ENCODE measurements at regions not wholly inside any gene's neighbourhood (a gene's known extent, or its start where the extent isn't known, plus 50 kb on each side); places are given as distances from the start of the nearest gene placed in this dataset.

GRCh38 chr4:52311464-52312125, 260.5 kb downstream of the SPATA18 start:
- no peak overlapping the region for H3K27ac ChIP-seq (ENCODE audit: low read depth in 1 of 2, low read length in 2 of 2)
- 74% methylated on average over 2 of the region's 2 CpGs for WGBS
- no peak for DNase-seq (ENCODE audit: low spot score)
- peaks cover 0 to 2% (median 0%) of the 10 kb centered on the region in 4 donors for H3K9me3 ChIP-seq (ENCODE audit: control insufficient read depth in 4 of 4, low read length in 3 of 4)
- no peaks in the 10 kb centered on the region for H3K36me3 ChIP-seq (ENCODE audit: control insufficient read depth in 4 of 4, insufficient read depth in 3 of 4, low read depth in 1 of 4, low read length in 3 of 4)
- TF ChIP-seq ATF3 (IDR thresholded peaks at IDR 0.05) (no peak), CTCF (IDR thresholded peaks at IDR 0.05; ENCODE audit: low read depth, low read length, missing input control) (no peak), FOXA2 (IDR thresholded peaks at IDR 0.05) (no peak)
- H3K9ac ChIP-seq (ENCODE audit: low read depth in 1 of 2, low read length in 2 of 2): no peak overlapping the region
- H3K27me3 ChIP-seq (ENCODE audit: control insufficient read depth in 4 of 4, insufficient read depth in 4 of 4, low read length in 3 of 4): peaks cover 0 to 4% (median 0%) of the 10 kb centered on the region in 4 donors
- no peak overlapping the region for H3K4me3 ChIP-seq (ENCODE audit: low read depth in 1 of 3, low read length in 3 of 3)
- H3K4me1 ChIP-seq (ENCODE audit: control insufficient read depth in 4 of 4, insufficient read depth in 4 of 4, low read length in 3 of 4): no peaks in the 10 kb centered on the region

- no peak for DNase-seq (ENCODE audit: low spot score)
- H3K27me3 ChIP-seq (ENCODE audit: control insufficient read depth in 4 of 4, insufficient read depth in 4 of 4, low read length in 3 of 4): peaks cover 0 to 4% (median 0%) of the 10 kb centered on the region in 4 donors
- peaks cover 0 to 2% (median 0%) of the 10 kb centered on the region in 4 donors for H3K9me3 ChIP-seq (ENCODE audit: control insufficient read depth in 4 of 4, low read length in 3 of 4)
- no peak overlapping the region for H3K4me3 ChIP-seq (ENCODE audit: low read depth in 1 of 3, low read length in 3 of 3)
- TF ChIP-seq MAX (IDR thresholded peaks at IDR 0.05) (no peak), HNF4G (IDR thresholded peaks at IDR 0.05) (no peak), TAF1 (conservative IDR thresholded peaks at IDR 0.05) (no peak)
- H3K36me3 ChIP-seq (ENCODE audit: control insufficient read depth in 4 of 4, insufficient read depth in 3 of 4, low read depth in 1 of 4, low read length in 3 of 4): no peaks in the 10 kb centered on the region
- 64% methylated on average over 2 of the region's 2 CpGs for WGBS
- H3K9ac ChIP-seq (ENCODE audit: low read depth in 1 of 2, low read length in 2 of 2): no peak overlapping the region
- no peak overlapping the region for H3K27ac ChIP-seq (ENCODE audit: low read depth in 1 of 2, low read length in 2 of 2)
- H3K4me1 ChIP-seq (ENCODE audit: control insufficient read depth in 4 of 4, insufficient read depth in 4 of 4, low read length in 3 of 4): no peaks in the 10 kb centered on the region
Measured at GRCh38 chr4:52312722-52313121, 261.6 kb downstream of the SPATA18 start.

- Histone ChIP-seq H3K9ac (ENCODE audit: low read depth in 1 of 2, low read length in 2 of 2) (no peak overlapping the region), H3K9me3 (ENCODE audit: control insufficient read depth in 4 of 4, low read length in 3 of 4) (no peaks in the 10 kb centered on the region), H3K27me3 (ENCODE audit: control insufficient read depth in 4 of 4, insufficient read depth in 4 of 4, low read length in 3 of 4) (peaks cover 0 to 2% (median 0%) of the 10 kb centered on the region in 4 donors), H3K36me3 (ENCODE audit: control insufficient read depth in 4 of 4, insufficient read depth in 3 of 4, low read depth in 1 of 4, low read length in 3 of 4) (no peaks in the 10 kb centered on the region), H3K4me1 (ENCODE audit: control insufficient read depth in 4 of 4, insufficient read depth in 4 of 4, low read length in 3 of 4) (no peaks in the 10 kb centered on the region), H3K4me3 (ENCODE audit: low read depth in 1 of 3, low read length in 3 of 3) (no peak overlapping the region), H3K27ac (ENCODE audit: low read depth in 1 of 2, low read length in 2 of 2) (no peak overlapping the region)
- DNase-seq (ENCODE audit: low spot score): no peak
- 33% methylated on average over 3 of the region's 3 CpGs for WGBS
- TF ChIP-seq SP1 (IDR thresholded peaks at IDR 0.05) (no peak), RAD21 (IDR thresholded peaks at IDR 0.05) (no peak), FOXA1 (IDR thresholded peaks at IDR 0.05) (no peak), EGR1 (IDR thresholded peaks at IDR 0.05; ENCODE audit: low read depth in 2 of 2) (no peak), HNF4A (conservative IDR thresholded peaks at IDR 0.05) (no peak)
Measured at GRCh38 chr4:52317361-52317879, 266.3 kb downstream of the SPATA18 start.

- no peak overlapping the region for H3K4me3 ChIP-seq (ENCODE audit: low read depth in 1 of 3, low read length in 3 of 3)
- no peak for DNase-seq (ENCODE audit: low spot score)
- no peak overlapping the region for H3K27ac ChIP-seq (ENCODE audit: low read depth in 1 of 2, low read length in 2 of 2)
- peaks cover 0 to under 1% (median 0%) of the 10 kb centered on the region in 4 donors for H3K27me3 ChIP-seq (ENCODE audit: control insufficient read depth in 4 of 4, insufficient read depth in 4 of 4, low read length in 3 of 4)
- no peaks in the 10 kb centered on the region for H3K9me3 ChIP-seq (ENCODE audit: control insufficient read depth in 4 of 4, low read length in 3 of 4)
- no peak overlapping the region for H3K9ac ChIP-seq (ENCODE audit: low read depth in 1 of 2, low read length in 2 of 2)
- no peaks in the 10 kb centered on the region for H3K4me1 ChIP-seq (ENCODE audit: control insufficient read depth in 4 of 4, insufficient read depth in 4 of 4, low read length in 3 of 4)
- H3K36me3 ChIP-seq (ENCODE audit: control insufficient read depth in 4 of 4, insufficient read depth in 3 of 4, low read depth in 1 of 4, low read length in 3 of 4): no peaks in the 10 kb centered on the region
- TF ChIP-seq JUND (IDR thresholded peaks at IDR 0.05): no peak
- no peak for TF ChIP-seq FOXA2 (IDR thresholded peaks at IDR 0.05)
- no peak for TF ChIP-seq HNF4A (conservative IDR thresholded peaks at IDR 0.05)
- no peak for TF ChIP-seq ATF3 (IDR thresholded peaks at IDR 0.05)
- no peak for TF ChIP-seq YY1 (IDR thresholded peaks at IDR 0.05)
- TF ChIP-seq CTCF (IDR thresholded peaks at IDR 0.05; ENCODE audit: low read depth, low read length, missing input control): no peak
- no peak for TF ChIP-seq REST (IDR thresholded peaks at IDR 0.05)
- TF ChIP-seq SP1 (IDR thresholded peaks at IDR 0.05): no peak
Measured at GRCh38 chr4:52317981-52318380, 266.9 kb downstream of the SPATA18 start.

All from liver (tissue), 8 donors.